GM23248 (cell line): ENCODE measurements at regions not wholly inside any gene's neighbourhood (a gene's known extent, or its start where the extent isn't known, plus 50 kb on each side); places are given as distances from the start of the nearest gene placed in this dataset.

ENCODE experiments used
- DNase-seq: peaks from one replicate; pipeline ENCODE4 v3.0.0-alpha.2; 2015
- H2AFZ ChIP-seq: fragments of 200-600 bp; sonication (generic); 2 replicates; pipeline ENCODE4 v1.6.1; 2016; ENCODE audit warnings: antibody characterized with exemption
- H3F3A ChIP-seq: fragments of 200-600 bp; sonication (generic); 2 replicates; pipeline ENCODE4 v1.6.1; 2016; ENCODE audit warnings: mild to moderate bottlenecking, antibody characterized with exemption, mixed run types; ENCODE audit not compliant: insufficient read depth
- H3K27ac ChIP-seq: fragments of 200-600 bp; sonication (generic); 2 replicates; pipeline ENCODE4 v1.5.1; 2016; ENCODE audit warnings: mild to moderate bottlenecking
- H3K27me3 ChIP-seq: fragments of 200-600 bp; sonication (generic); replicated peaks from 2 replicates; pipeline ENCODE4 v1.6.1; 2016; ENCODE audit warnings: mild to moderate bottlenecking; ENCODE audit not compliant: insufficient read depth
- H3K36me3 ChIP-seq: fragments of 200-600 bp; sonication (generic); 2 replicates; pipeline ENCODE4 v1.6.1; 2016; ENCODE audit warnings: low read depth, mild to moderate bottlenecking
- H3K4me1 ChIP-seq: fragments of 200-600 bp; sonication (generic); 2 replicates; pipeline ENCODE4 v1.6.1; 2016; ENCODE audit warnings: mild to moderate bottlenecking; ENCODE audit not compliant: insufficient read depth
- H3K4me2 ChIP-seq: fragments of 200-600 bp; sonication (generic); one replicate; pipeline ENCODE4 v1.6.1; 2016; ENCODE audit warnings: mild to moderate bottlenecking; ENCODE audit not compliant: unreplicated experiment
- H3K4me3 ChIP-seq: fragments of 200-600 bp; sonication (generic); 2 replicates; pipeline ENCODE4 v1.5.1; 2016; ENCODE audit warnings: mild to moderate bottlenecking
- H3K79me2 ChIP-seq: fragments of 200-600 bp; sonication (generic); 2 replicates; pipeline ENCODE4 v1.6.1; 2016; ENCODE audit warnings: mild to moderate bottlenecking; ENCODE audit not compliant: insufficient read depth
- H3K9ac ChIP-seq: fragments of 200-600 bp; sonication (generic); 2 replicates; pipeline ENCODE4 v1.6.1; 2016; ENCODE audit warnings: mild to moderate bottlenecking
- H3K9me2 ChIP-seq: fragments of 200-600 bp; sonication (generic); 2 replicates; pipeline ENCODE4 v1.6.1; 2016; ENCODE audit warnings: mixed run types, mild to moderate bottlenecking, moderate library complexity; ENCODE audit not compliant: insufficient read depth
- H3K9me3 ChIP-seq: fragments of 200-600 bp; sonication (generic); one replicate; pipeline ENCODE4 v1.6.1; 2017; ENCODE audit warnings: low read depth
- H4K20me1 ChIP-seq: fragments of 200-600 bp; sonication (generic); 2 replicates; pipeline ENCODE4 v1.6.0; 2016; ENCODE audit not compliant: insufficient read depth
- EZH2 ChIP-seq: fragments of 200-600 bp; sonication (generic); IDR thresholded peaks from 2 replicates; pipeline ENCODE4 v1.6.1; 2018; ENCODE audit warnings: antibody characterized with exemption, mild to moderate bottlenecking; ENCODE audit not compliant: insufficient read depth, poor library complexity, severe bottlenecking
- EZH2phosphoT487 ChIP-seq: fragments of 200-600 bp; sonication (generic); IDR thresholded peaks from 2 replicates; pipeline ENCODE4 v1.6.1; 2018; ENCODE audit warnings: antibody characterized with exemption, moderate library complexity, mild to moderate bottlenecking, low read depth; ENCODE audit not compliant: insufficient read depth
- WGBS, 2 experiments: methylation state at CpG; one replicate each; pipeline ENCODE4 v1.1.6; 2015 to 2017; ENCODE audit warnings: low lambda C conversion rate in 2 of 2, low coverage in 1 of 2; ENCODE audit errors: missing lambda C conversion rate in 2 of 2; 5-methylcytosine and 5-hydroxymethylcytosine counted together
- in situ Hi-C: fragments of 300-500 bp; cut with MboI; formaldehyde crosslinking; loops from 2 replicates; pipeline ENCODE4 v1.15.0; 2020

DNA sequence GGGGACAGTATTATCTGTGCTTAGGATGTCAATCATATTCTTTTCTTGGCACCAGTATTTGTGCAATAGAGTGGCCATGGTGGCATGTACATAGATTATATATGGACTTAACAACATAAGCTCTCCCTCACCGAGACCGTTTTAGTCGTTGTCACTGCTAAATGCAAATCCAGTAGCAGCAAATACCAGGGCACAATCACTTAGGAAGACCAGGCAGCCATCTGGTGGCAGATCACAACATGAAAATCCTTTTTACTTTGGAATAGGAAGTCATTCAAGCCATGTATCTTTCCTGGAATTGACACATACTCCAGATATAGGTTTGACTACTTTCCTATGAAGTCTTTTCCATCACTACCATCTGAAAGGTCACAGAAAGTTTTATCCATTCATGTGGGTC, 53.2 kb upstream of the C1orf87 start:
- Histone ChIP-seq H4K20me1 (no peaks in the 10 kb centered on the region), H3K4me3 (no peak overlapping the region), H3K9me3 (no peaks in the 10 kb centered on the region), H3K27ac (no peak overlapping the region), H3K27me3 (no peaks in the 10 kb centered on the region), H3F3A (peaks cover 20% of the 10 kb centered on the region; the same call in 1 of the 2 replicates), H3K4me2 (no peak overlapping the region), H3K9me2 (no peaks in the 10 kb centered on the region; the same call in 1 of the 2 replicates), H3K79me2 (no peaks in the 10 kb centered on the region), H3K4me1 (peaks cover 21% of the 10 kb centered on the region), H2AFZ (no peak overlapping the region), H3K36me3 (no peaks in the 10 kb centered on the region), H3K9ac (no peak overlapping the region)
- TF ChIP-seq EZH2 (no peak), EZH2phosphoT487 (no peak)
- 56 to 76% methylated on average over 3 of the region's 3 CpGs for WGBS, 2 experiments
- in situ Hi-C loops: no loop called here
- no peak for DNase-seq
